ENCODE measurements at regions not wholly inside any gene's neighbourhood (a gene's known extent, or its start where the extent isn't known, plus 50 kb on each side); places are given as distances from the start of the nearest gene placed in this dataset.
A peak's percentile ranks its signal among the peaks of the same experiment; 100 is the strongest.

- BruUV-seq (replicated peaks): no TSS peak
- CTCF ChIA-PET: no interaction called here
- intact Hi-C loops (cut with micrococcal nuclease; ENCODE audit: unreplicated experiment): no loop called here
Measured at GRCh38 chr1:99591886-99592285, 54.0 kb upstream of the PALMD start.

GRCh38 chr1:99594205-99594604, 51.7 kb upstream of the PALMD start:
- BruUV-seq (replicated peaks): no TSS peak
- Histone ChIP-seq H3K9me3 (ENCODE audit: low read depth, low read length, poor library complexity, severe bottlenecking) (no peaks in the 10 kb centered on the region), H3K36me3 (ENCODE audit: insufficient read depth, low read length, poor library complexity, severe bottlenecking) (no peaks in the 10 kb centered on the region), H3K27me3 (replicated peaks; ENCODE audit: insufficient read depth, low read depth, low read length, poor library complexity) (no peaks in the 10 kb centered on the region), H3K27ac (ENCODE audit: low read depth, low read length, poor library complexity, severe bottlenecking) (no peak overlapping the region), H3K4me1 (ENCODE audit: insufficient read depth, low read length, poor library complexity, severe bottlenecking) (peaks cover 4% of the 10 kb centered on the region), H3K4me3 (ENCODE audit: low read depth, low read length, poor library complexity, severe bottlenecking) (no peak overlapping the region)
- peak; percentile 10 for DNase-seq (ENCODE audit: low spot score)
- ChIA-PET CTCF (no interaction called here), POLR2A (ENCODE audit: low non-redundant PET) (no interaction called here)
- intact Hi-C loops (cut with micrococcal nuclease; ENCODE audit: unreplicated experiment): no loop called here
- TF ChIP-seq EZH2 (IDR thresholded peaks at IDR 0.05; ENCODE audit: borderline replicate concordance, low read depth, low read length, poor library complexity, severe bottlenecking) (no peak), CTCF (conservative IDR thresholded peaks at IDR 0.05; ENCODE audit: low read depth, low read length) (no peak)

More at GRCh38 chr1:99591886-99592285, 54.0 kb upstream of the PALMD start:
- H3K36me3 ChIP-seq (ENCODE audit: insufficient read depth, low read length, poor library complexity, severe bottlenecking): no peaks in the 10 kb centered on the region
- no peak for TF ChIP-seq CTCF (conservative IDR thresholded peaks at IDR 0.05; ENCODE audit: low read depth, low read length)
- no peak for TF ChIP-seq EZH2 (IDR thresholded peaks at IDR 0.05; ENCODE audit: borderline replicate concordance, low read depth, low read length, poor library complexity, severe bottlenecking)
- POLR2A ChIA-PET (ENCODE audit: low non-redundant PET): no interaction called here
- peaks cover 4% of the 10 kb centered on the region for H3K4me1 ChIP-seq (ENCODE audit: insufficient read depth, low read length, poor library complexity, severe bottlenecking)
- DNase-seq (ENCODE audit: low spot score): no peak
- H3K9me3 ChIP-seq (ENCODE audit: low read depth, low read length, poor library complexity, severe bottlenecking): no peaks in the 10 kb centered on the region
- no peaks in the 10 kb centered on the region for H3K27me3 ChIP-seq (replicated peaks; ENCODE audit: insufficient read depth, low read depth, low read length, poor library complexity)
- no peak overlapping the region for H3K27ac ChIP-seq (ENCODE audit: low read depth, low read length, poor library complexity, severe bottlenecking)
- no peak overlapping the region for H3K4me3 ChIP-seq (ENCODE audit: low read depth, low read length, poor library complexity, severe bottlenecking)

GRCh38 chr1:99595041-99595440, 50.9 kb upstream of the PALMD start:
- intact Hi-C loops (cut with micrococcal nuclease; ENCODE audit: unreplicated experiment): no loop called here
- Histone ChIP-seq H3K9me3 (ENCODE audit: low read depth, low read length, poor library complexity, severe bottlenecking) (no peaks in the 10 kb centered on the region), H3K36me3 (ENCODE audit: insufficient read depth, low read length, poor library complexity, severe bottlenecking) (no peaks in the 10 kb centered on the region), H3K27me3 (replicated peaks; ENCODE audit: insufficient read depth, low read depth, low read length, poor library complexity) (no peaks in the 10 kb centered on the region), H3K4me1 (ENCODE audit: insufficient read depth, low read length, poor library complexity, severe bottlenecking) (peaks cover 4% of the 10 kb centered on the region), H3K4me3 (ENCODE audit: low read depth, low read length, poor library complexity, severe bottlenecking) (no peak overlapping the region), H3K27ac (ENCODE audit: low read depth, low read length, poor library complexity, severe bottlenecking) (no peak overlapping the region)
- no TSS peak for BruUV-seq (replicated peaks)
- DNase-seq (ENCODE audit: low spot score): no peak
- ChIA-PET POLR2A (ENCODE audit: low non-redundant PET) (no interaction called here), CTCF (no interaction called here)
- TF ChIP-seq CTCF (conservative IDR thresholded peaks at IDR 0.05; ENCODE audit: low read depth, low read length) (no peak), EZH2 (IDR thresholded peaks at IDR 0.05; ENCODE audit: borderline replicate concordance, low read depth, low read length, poor library complexity, severe bottlenecking) (no peak)

Data from A673 (cell line).